Esophagus squamous epithelium (tissue), 5 donors: ENCODE measurements at regions not wholly inside any gene's neighbourhood (a gene's known extent, or its start where the extent isn't known, plus 50 kb on each side); places are given as distances from the start of the nearest gene placed in this dataset.

ENCODE experiments used
- DNase-seq: peaks from one replicate; lab custom pipeline; 2025; lab: John Stamatoyannopoulos, UW
- H3K27ac ChIP-seq, 4 donors: fragments of 200-600 bp; sonication (generic); one replicate each; pipeline ENCODE4 v1.5.1; 2016 to 2019; ENCODE audit warnings: mild to moderate bottlenecking in 1 of 4
- H3K27me3 ChIP-seq, 4 donors: fragments of 200-600 bp; sonication (generic); 1 replicate in 3 of 4; 2 replicates in 1 of 4; pipeline versions ENCODE4 v1.5.1 to v1.6.0; 2017 to 2021; ENCODE audit warnings: antibody characterized with exemption in 1 of 4
- H3K36me3 ChIP-seq, 3 donors: fragments of 200-600 bp; sonication (generic); one replicate each; pipeline ENCODE4 v1.5.1; 2016 to 2019
- H3K4me1 ChIP-seq, 3 donors: fragments of 200-600 bp; sonication (generic); one replicate each; pipeline ENCODE4 v1.5.1; 2017 to 2019
- H3K4me3 ChIP-seq, 4 donors: fragments of 200-600 bp; sonication (generic); 1 replicate in 3 of 4; 2 replicates in 1 of 4; pipeline ENCODE4 v1.5.1; 2016 to 2019; ENCODE audit warnings: mild to moderate bottlenecking in 2 of 4, moderate library complexity in 1 of 4
- H3K9me3 ChIP-seq, 3 donors: fragments of 200-600 bp; sonication (generic); one replicate each; pipeline ENCODE4 v1.5.1; 2016 to 2019
- CTCF ChIP-seq, 6 experiments: fragments of 450-650 bp in 4 of 6; fragments of 200-600 bp in 2 of 6; sonication (generic) in 2 of 6; IDR thresholded peaks; one replicate each; pipeline ENCODE4 v1.5.1; 2016 to 2019; ENCODE audit warnings: antibody characterized with exemption in 6 of 6, mild to moderate bottlenecking in 4 of 6, moderate library complexity in 4 of 6
- POLR2A ChIP-seq, 4 donors: fragments of 450-650 bp; IDR thresholded peaks; one replicate each; pipeline ENCODE4 v1.6.1; 2017; ENCODE audit warnings: antibody characterized with exemption in 4 of 4, mild to moderate bottlenecking in 4 of 4, moderate library complexity in 3 of 4
- WGBS, 2 donors: methylation state at CpG; one replicate each; pipeline ENCODE4 v1.1.5; 2018; 5-methylcytosine and 5-hydroxymethylcytosine counted together
- intact Hi-C: fragments of 100-400 bp; cut with DNase I; formaldehyde crosslinking; loops from one replicate; pipeline ENCODE4 v1.15.0; 2022
- donor health status: DM: yes; HTN: yes; CAD: no.

GRCh38 chr13:30022256-30022655, 171.8 kb upstream of the UBL3 start:
- Histone ChIP-seq H3K9me3 (no peaks in the 10 kb centered on the region), H3K4me3 (no peak overlapping the region), H3K27ac (no peak overlapping the region), H3K4me1 (no peaks in the 10 kb centered on the region), H3K36me3 (no peaks in the 10 kb centered on the region), H3K27me3 (peaks cover 0 to 15% (median 0%) of the 10 kb centered on the region in 4 donors)
- no peak for DNase-seq
- intact Hi-C loops, result no loop called here
- WGBS, 2 donors, result 82 to 86% methylated on average over 9 to 10 of the region's 10 CpGs
- TF ChIP-seq CTCF (IDR thresholded peaks at IDR 0.05), result no peak
- TF ChIP-seq POLR2A (IDR thresholded peaks at IDR 0.05), result no peak

- Histone ChIP-seq H3K4me3 (no peak overlapping the region), H3K4me1 (no peaks in the 10 kb centered on the region), H3K36me3 (no peaks in the 10 kb centered on the region), H3K27me3 (peaks cover 0 to 15% (median 0%) of the 10 kb centered on the region in 4 donors), H3K27ac (no peak overlapping the region), H3K9me3 (no peaks in the 10 kb centered on the region)
- WGBS, 2 donors, result 58% methylated on average over 2 of the region's 2 CpGs
- no peak for TF ChIP-seq CTCF (IDR thresholded peaks at IDR 0.05)
- TF ChIP-seq POLR2A (IDR thresholded peaks at IDR 0.05), result no peak
- intact Hi-C loops, result no loop called here
- no peak for DNase-seq
Observed at GRCh38 chr13:30021611-30022010, 171.2 kb upstream of the UBL3 start.

- H3K4me1 ChIP-seq, result no peaks in the 10 kb centered on the region
- H3K27me3 ChIP-seq, result peaks cover 0 to 15% (median 0%) of the 10 kb centered on the region in 4 donors
- no peak overlapping the region for H3K4me3 ChIP-seq
- 66 to 70% methylated on average over 2 to 3 of the region's 4 CpGs for WGBS, 2 donors
- H3K36me3 ChIP-seq, result no peaks in the 10 kb centered on the region
- H3K27ac ChIP-seq, result no peak overlapping the region
- DNase-seq, result no peak
- intact Hi-C loops, result no loop called here
- no peak for TF ChIP-seq POLR2A (IDR thresholded peaks at IDR 0.05)
- no peak for TF ChIP-seq CTCF (IDR thresholded peaks at IDR 0.05)
- no peaks in the 10 kb centered on the region for H3K9me3 ChIP-seq
Observed at GRCh38 chr13:30020726-30021312, 170.4 kb upstream of the UBL3 start.

GRCh38 chr13:30019648-30020626, 169.5 kb upstream of the UBL3 start:
- no peak overlapping the region for H3K27ac ChIP-seq
- no peaks in the 10 kb centered on the region for H3K36me3 ChIP-seq
- DNase-seq, result no peak
- no peaks in the 10 kb centered on the region for H3K4me1 ChIP-seq
- no peak for TF ChIP-seq CTCF (IDR thresholded peaks at IDR 0.05)
- TF ChIP-seq POLR2A (IDR thresholded peaks at IDR 0.05), result no peak
- H3K4me3 ChIP-seq, result no peak overlapping the region
- H3K9me3 ChIP-seq, result no peaks in the 10 kb centered on the region
- 34 to 52% methylated on average over 15 of the region's 15 CpGs for WGBS, 2 donors
- intact Hi-C loops, result no loop called here
- peaks cover 0 to 21% (median 0%) of the 10 kb centered on the region in 4 donors for H3K27me3 ChIP-seq

- Histone ChIP-seq H3K36me3 (no peaks in the 10 kb centered on the region), H3K4me3 (no peak overlapping the region), H3K27me3 (peaks cover 0 to 37% (median 0%) of the 10 kb centered on the region in 4 donors), H3K4me1 (no peaks in the 10 kb centered on the region), H3K27ac (no peak overlapping the region), H3K9me3 (no peaks in the 10 kb centered on the region)
- no peak for DNase-seq
- 70 to 83% methylated on average over 4 of the region's 4 CpGs for WGBS, 2 donors
- intact Hi-C loops, result no loop called here
- no peak for TF ChIP-seq POLR2A (IDR thresholded peaks at IDR 0.05)
- TF ChIP-seq CTCF (IDR thresholded peaks at IDR 0.05), result no peak
Observed at GRCh38 chr13:30017880-30018279, 167.5 kb upstream of the UBL3 start.
